Anterior cingulate cortex (tissue), 58 donors: ENCODE measurements at regions not wholly inside any gene's neighbourhood (a gene's known extent, or its start where the extent isn't known, plus 50 kb on each side); places are given as distances from the start of the nearest gene placed in this dataset.
A peak's percentile ranks its signal among the peaks of the same experiment; 100 is the strongest.

ENCODE experiments used
- DNase-seq, 58 donors: peaks; one replicate each; lab custom pipeline; 2025; lab: John Stamatoyannopoulos, UW

DNA sequence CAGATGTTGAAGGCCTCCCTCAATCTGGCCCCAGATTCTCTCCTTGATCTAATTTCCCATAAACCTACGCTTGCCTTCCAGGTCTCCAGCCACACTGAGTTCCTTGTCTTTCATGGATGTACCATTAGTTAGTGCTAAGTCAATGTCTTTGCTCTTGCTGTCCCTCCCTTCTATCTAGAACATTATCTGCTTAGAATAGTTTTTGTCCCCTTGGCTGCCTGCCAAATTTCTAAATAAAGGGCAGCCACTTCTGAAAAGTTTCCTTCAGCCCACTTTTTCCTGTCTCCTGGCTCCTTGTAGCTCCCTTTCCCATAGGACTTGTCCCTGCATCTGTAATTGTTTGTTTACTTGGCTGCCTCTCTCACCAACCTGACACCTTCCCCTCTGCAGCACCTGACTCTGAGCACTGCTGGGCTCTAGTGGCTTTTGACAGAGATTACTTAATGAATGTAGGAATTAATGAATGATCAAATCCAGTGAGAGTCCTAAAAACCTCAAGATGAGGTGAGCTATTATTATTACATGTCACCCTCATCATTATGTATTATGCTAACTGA is 58.3 kb downstream of the CXCL12 start:
- DNase-seq, result no peak

- no peak for DNase-seq
Observed at GRCh38 chr10:44325596-44326307, 59.1 kb downstream of the CXCL12 start.

- no peak for DNase-seq
Observed at GRCh38 chr10:44325157-44325556, 59.7 kb downstream of the CXCL12 start.

DNA sequence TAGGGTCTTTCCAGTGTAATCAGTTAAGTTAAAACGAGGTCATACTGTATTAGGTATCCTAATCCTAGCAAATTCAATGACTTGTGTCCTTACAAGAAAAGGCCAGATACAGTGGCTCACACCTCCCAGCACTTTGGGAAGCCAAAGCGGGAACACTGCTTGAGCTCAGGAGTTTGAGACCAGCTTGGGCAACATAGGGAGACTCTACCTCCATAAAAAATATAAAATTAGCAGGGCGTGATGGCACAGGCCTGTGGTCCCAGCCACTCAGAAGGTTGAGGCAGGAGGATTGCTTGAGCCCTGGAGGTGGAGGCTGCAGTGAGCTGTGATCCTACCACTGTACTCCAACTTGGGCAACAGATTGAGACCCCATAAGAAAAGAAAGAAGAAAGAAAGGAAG is 61.1 kb downstream of the CXCL12 start:
- no peak for DNase-seq

- DNase-seq, result no peak
Observed at GRCh38 chr10:44322137-44322536, 62.8 kb downstream of the CXCL12 start.

GRCh38 chr10:44320756-44321155 is 64.1 kb downstream of the CXCL12 start:
- no peak for DNase-seq

GRCh38 chr10:44317856-44318255 is 67.0 kb downstream of the CXCL12 start:
- no peak for DNase-seq

DNA sequence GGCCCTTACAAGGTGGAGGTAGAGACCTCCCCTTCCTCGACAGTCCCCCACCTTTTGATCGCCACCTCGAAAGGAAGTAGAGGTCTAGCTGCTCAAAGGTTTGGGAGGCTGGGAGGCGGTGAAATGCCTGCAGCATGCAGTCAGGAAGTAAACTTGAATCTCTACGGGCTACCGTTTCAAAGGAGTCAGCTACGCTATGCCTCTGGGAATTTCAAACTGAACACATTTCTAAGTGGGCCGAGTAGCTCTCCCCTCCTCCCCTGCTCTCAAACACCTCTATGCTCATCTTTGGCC is 68.0 kb downstream of the CXCL12 start:
- no peak for DNase-seq

- no peak for DNase-seq
Observed at GRCh38 chr10:44316187-44316921, 68.5 kb downstream of the CXCL12 start.

DNA sequence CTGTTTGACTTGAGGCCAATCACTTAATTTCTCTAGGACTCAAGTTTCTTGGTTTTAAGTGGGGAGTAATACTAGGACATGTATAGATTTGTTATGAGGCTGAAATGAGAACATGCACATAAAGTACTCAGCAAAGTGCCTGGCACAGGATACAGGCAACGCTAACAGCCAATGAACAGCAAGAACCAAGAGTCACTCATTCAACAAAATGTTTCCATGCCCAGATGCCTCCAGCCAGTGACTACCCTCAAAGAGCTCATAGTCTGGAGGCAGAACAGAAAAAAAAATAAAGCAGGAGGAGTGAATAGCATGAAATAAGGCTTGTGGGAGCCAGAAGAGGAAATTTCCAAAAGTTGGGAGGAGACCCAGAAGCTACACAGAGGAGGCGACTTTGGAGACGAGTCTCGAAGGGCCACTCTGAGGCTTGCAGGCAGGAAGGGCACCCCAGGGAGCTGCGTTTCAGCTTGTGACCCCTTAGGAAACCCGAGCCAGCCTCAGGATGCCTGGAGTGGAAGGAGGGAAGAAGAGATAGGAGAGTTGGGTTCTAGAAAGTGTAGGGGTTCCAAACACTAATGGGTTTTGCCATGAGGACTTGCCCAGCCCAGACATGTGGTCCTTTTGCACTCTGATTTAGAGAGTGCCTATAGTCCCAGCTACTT is 70.0 kb downstream of the CXCL12 start:
- DNase-seq, result no peak

GRCh38 chr10:44313761-44314165 is 71.1 kb downstream of the CXCL12 start:
- peak in 1 of 58 donors; percentile 34 for DNase-seq

DNA sequence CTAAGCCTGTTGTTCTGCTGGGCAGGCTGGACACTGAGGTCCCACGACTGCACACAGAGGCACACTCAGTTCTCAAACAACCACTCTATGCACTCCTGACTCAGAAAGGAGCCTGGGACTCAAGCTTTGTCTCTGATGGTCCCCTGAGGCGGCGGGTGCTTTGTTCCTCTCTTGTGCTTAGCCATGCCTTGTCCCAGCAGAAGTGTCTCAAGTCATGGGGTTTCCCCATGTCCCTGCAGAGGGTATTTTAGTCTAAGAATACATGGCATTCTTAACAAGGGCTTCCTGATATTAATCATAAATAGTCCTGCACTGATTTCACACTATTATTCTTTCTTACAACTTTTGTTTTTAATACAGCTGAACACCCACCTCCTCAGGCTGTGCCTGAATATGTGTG is 72.5 kb downstream of the CXCL12 start:
- no peak for DNase-seq

DNA sequence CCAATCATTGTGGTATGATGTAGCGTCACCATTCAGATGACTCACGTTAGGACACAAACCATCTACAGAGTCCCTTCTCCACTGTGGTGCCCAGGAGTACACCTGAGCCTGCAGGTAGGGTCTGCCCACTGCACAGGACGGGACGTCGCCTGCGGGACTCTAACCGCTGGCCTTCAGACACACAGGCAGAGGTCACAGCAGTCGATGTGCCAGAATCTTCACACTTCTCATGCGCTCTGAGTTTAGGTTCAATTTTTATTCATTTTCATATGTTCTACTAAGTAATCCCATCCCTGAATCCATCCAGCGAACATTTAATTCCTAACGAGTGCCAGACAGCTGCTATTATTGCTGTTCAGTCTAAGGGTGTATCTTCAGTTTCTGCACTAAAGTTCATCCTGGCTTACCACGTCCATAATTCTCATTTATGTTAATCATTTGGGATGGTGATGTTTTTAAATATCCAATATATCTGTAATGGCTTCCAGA is 73.3 kb downstream of the CXCL12 start:
- no peak for DNase-seq

DNA sequence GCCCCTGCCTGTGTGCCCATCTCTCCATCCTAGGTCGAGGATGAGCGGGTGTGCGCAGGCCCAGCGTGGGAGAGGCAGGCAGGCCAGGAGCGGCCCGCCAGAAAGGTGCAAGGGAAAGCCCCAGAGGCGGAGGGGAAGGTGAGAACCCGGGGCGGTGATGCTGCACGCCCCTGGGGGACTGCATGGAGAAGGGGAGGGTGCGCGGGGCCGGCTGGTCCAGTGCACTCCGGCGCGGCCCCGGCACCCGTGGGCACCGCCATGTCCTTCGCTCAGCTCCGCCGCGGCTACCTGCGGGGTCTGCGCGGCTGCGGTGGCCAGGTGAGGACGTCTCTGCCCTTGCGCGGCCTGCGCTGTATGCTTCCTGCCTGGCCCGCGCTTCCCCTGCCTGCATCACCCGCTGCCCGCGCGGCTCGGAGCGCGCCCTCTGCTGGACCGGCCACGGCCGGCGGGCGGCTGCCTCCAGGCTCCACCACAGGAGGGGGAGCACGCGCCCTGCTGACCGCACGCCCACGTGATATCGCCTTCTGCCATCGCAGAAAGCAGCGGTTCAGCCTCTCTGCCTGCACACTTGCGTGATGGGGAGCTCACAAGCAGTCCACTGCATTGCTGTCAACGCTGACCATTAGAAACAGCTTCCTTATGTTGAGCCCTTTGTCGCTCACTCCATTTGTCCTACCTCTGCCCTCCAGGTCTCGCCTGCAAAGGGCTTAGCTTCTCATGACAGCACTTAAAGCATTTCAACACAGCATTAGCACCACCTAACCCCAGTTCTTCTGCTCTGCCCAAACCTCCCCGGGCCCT is 73.9 kb downstream of the CXCL12 start:
- peak in 54 of 58 donors; percentile 13 to 89 (median 76) for DNase-seq

- DNase-seq, result no peak
Observed at GRCh38 chr10:44309939-44310761, 74.7 kb downstream of the CXCL12 start.

DNA sequence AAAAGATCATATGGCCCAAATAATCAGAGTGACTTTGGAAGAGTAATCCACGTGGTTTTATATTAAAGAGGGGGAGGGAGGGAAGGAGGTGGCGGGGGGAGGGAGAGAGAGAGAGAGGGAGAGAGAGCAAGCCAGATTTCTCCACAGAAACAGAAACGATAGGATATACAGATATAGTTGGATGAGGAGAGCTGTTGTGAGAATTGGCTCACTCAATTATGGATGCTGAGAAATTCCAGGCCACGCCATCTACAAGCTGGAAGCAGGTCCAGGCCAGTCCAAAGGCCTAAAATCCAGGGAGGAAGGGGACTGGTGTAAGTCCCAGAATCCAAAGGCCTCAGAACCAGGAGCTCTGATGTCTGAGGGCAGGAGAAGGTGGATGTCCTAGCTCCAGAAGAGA is 75.5 kb downstream of the CXCL12 start:
- no peak for DNase-seq

GRCh38 chr10:44308935-44309334 is 76.0 kb downstream of the CXCL12 start:
- no peak for DNase-seq

DNA sequence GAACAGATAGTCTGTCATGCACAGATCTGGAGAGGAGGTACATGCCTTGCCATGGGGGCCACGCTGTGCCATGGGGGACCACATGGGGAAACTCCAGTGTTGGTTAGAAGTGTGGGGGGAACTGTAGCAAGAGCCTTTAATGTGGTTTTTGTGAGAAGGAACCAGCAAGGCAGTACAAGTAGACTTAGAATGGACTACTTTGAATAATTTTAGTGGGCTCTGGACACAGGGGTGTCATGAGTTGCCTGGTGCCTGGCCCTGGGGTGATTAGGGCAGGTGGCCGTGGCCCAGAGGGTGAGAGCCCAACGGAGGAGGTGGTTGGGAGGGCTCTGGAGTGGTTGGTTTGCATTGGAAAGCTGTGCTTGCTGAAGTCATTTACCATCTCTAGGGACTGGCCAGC is 77.2 kb downstream of the CXCL12 start:
- no peak for DNase-seq

DNA sequence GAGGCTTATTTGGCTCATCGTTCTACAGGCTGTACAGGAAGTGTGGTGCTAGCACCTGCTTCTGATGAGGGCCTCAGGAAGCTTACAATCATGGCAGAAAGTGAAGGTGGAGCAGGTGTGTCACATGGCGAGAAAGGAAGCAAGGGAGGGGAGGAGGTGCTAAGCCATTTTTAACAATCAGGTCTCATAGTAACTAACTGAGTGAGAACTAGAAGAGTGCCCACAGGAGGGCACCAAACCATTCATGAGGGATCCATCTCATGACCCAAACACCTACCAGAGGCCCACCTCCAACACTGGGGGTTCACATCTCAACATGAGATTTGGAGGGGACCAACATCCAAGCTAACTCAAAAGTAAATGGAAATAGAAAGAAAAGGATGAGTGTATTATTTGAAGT is 78.1 kb downstream of the CXCL12 start:
- DNase-seq, result no peak
